IMR-90 (cell line): ENCODE measurements at regions not wholly inside any gene's neighbourhood (a gene's known extent, or its start where the extent isn't known, plus 50 kb on each side); places are given as distances from the start of the nearest gene placed in this dataset.

Experiments
- ATAC-seq: fragments of 200-7000 bp; cut with Tn5 transposase; 2 replicates; pipeline ENCODE4 v1.9.1; 2020; ENCODE audit warnings: low read depth, mild to moderate bottlenecking, moderate library complexity
- BruUV-seq: library from RNA; stranded (reverse); fragments of 400-500 nt; replicated peaks from 2 replicates; lab custom pipeline; 2021; lab: Mats Ljungman, UMichigan
- CTCF ChIA-PET: fragments of 300-600 bp; formaldehyde crosslinking; extraction: SDS; loops from one replicate; lab custom pipeline; 2021; ENCODE audit warnings: antibody characterized with exemption; lab: Yijun Ruan, JAX
- POLR2A ChIA-PET: fragments of 300-600 bp; sonication (Branson Sonifier 250); formaldehyde crosslinking; loops from one replicate; lab custom pipeline; 2022; ENCODE audit warnings: antibody characterized with exemption; ENCODE audit not compliant: unreplicated experiment; lab: Charles Lee
- DNase-seq: peaks from one replicate; pipeline ENCODE4 v3.0.0; 2013
- H2AFZ ChIP-seq: replicated peaks from 2 replicates; pipeline ENCODE3; 2013; ENCODE audit warnings: low read length, mild to moderate bottlenecking; ENCODE audit not compliant: poor library complexity
- H2AK5ac ChIP-seq: 2 replicates; pipeline ENCODE4 v1.6.1; 2013; ENCODE audit warnings: low read depth, low read length, inconsistent platforms
- H2AK9ac ChIP-seq: replicated peaks from 2 replicates; pipeline ENCODE3; 2013; ENCODE audit warnings: mild to moderate bottlenecking, low read depth, low read length, moderate library complexity; ENCODE audit not compliant: poor library complexity
- H2BK120ac ChIP-seq: 2 replicates; pipeline ENCODE4 v1.6.1; 2013; ENCODE audit warnings: low read depth, low read length, inconsistent platforms
- H2BK15ac ChIP-seq: 3 replicates; pipeline ENCODE4 v1.6.1; 2013; ENCODE audit warnings: low read depth, low read length, inconsistent platforms
- H2BK20ac ChIP-seq: 2 replicates; pipeline ENCODE4 v1.6.1; 2013; ENCODE audit warnings: low read depth, mild to moderate bottlenecking, inconsistent platforms, low read length, moderate library complexity
- H2BK5ac ChIP-seq: 2 replicates; pipeline ENCODE4 v1.6.1; 2013; ENCODE audit warnings: mild to moderate bottlenecking, low read depth, low read length, inconsistent platforms; ENCODE audit not compliant: poor library complexity, severe bottlenecking
- H3K14ac ChIP-seq: replicated peaks from 2 replicates; pipeline ENCODE4 v1.6.1; 2013; ENCODE audit warnings: low read depth, low read length, inconsistent platforms
- H3K18ac ChIP-seq: 2 replicates; pipeline ENCODE4 v1.6.1; 2013; ENCODE audit warnings: low read depth, low read length, control low read depth
- H3K23ac ChIP-seq: 2 replicates; pipeline ENCODE4 v1.6.1; 2013; ENCODE audit warnings: low read depth, low read length, inconsistent platforms
- H3K27ac ChIP-seq: 2 replicates; pipeline ENCODE4 v1.5.1; 2013; ENCODE audit warnings: mild to moderate bottlenecking, control low read depth, low read length; ENCODE audit not compliant: insufficient read depth
- H3K27me3 ChIP-seq: 2 replicates; pipeline ENCODE4 v1.6.1; 2013; ENCODE audit warnings: low read length; ENCODE audit not compliant: control insufficient read depth, insufficient read depth
- H3K36me3 ChIP-seq: 2 replicates; pipeline ENCODE4 v1.6.1; 2013; ENCODE audit warnings: low read length, mixed read lengths; ENCODE audit not compliant: control insufficient read depth, insufficient read depth
- H3K4ac ChIP-seq: 2 replicates; pipeline ENCODE4 v1.6.1; 2013; ENCODE audit warnings: low read depth, low read length, inconsistent platforms
- H3K4me1 ChIP-seq: 2 replicates; pipeline ENCODE4 v1.6.1; 2013; ENCODE audit warnings: low read length, mixed read lengths; ENCODE audit not compliant: control insufficient read depth, insufficient read depth
- H3K4me2 ChIP-seq: 2 replicates; pipeline ENCODE4 v1.6.1; 2013; ENCODE audit warnings: low read depth, mild to moderate bottlenecking, control low read depth, low read length, moderate library complexity
- H3K4me3 ChIP-seq: 2 replicates; pipeline ENCODE4 v1.5.1; 2013; ENCODE audit warnings: low read depth, mild to moderate bottlenecking, control low read depth, low read length, moderate library complexity; ENCODE audit not compliant: insufficient read depth
- H3K56ac ChIP-seq: 2 replicates; pipeline ENCODE4 v1.6.1; 2013; ENCODE audit warnings: low read length, inconsistent platforms; ENCODE audit not compliant: insufficient read depth; ENCODE audit errors: extremely low read depth
- H3K79me1 ChIP-seq, 2 experiments: 2 replicates each; pipeline ENCODE4 v1.6.1; 2013; ENCODE audit warnings: low read length in 2 of 2, inconsistent platforms in 1 of 2, low read depth in 1 of 2
- H3K9ac ChIP-seq: 2 replicates; pipeline ENCODE4 v1.6.1; 2013; ENCODE audit warnings: low read depth, low read length, control low read depth
- H3K9me1 ChIP-seq: 2 replicates; pipeline ENCODE4 v1.6.1; 2013; ENCODE audit warnings: low read length, inconsistent platforms; ENCODE audit not compliant: insufficient read depth
- H3K9me3 ChIP-seq: 2 replicates; pipeline ENCODE4 v1.6.1; 2013; ENCODE audit warnings: low read length; ENCODE audit not compliant: control insufficient read depth, insufficient read depth
- H4K20me1 ChIP-seq: 2 replicates; pipeline ENCODE4 v1.6.1; 2013; ENCODE audit warnings: low read length, inconsistent platforms; ENCODE audit not compliant: insufficient read depth
- H4K5ac ChIP-seq: 2 replicates; pipeline ENCODE4 v1.6.1; 2013; ENCODE audit warnings: mild to moderate bottlenecking, low read depth, low read length, control low read depth
- H4K8ac ChIP-seq, 2 experiments: 2 replicates each; pipeline ENCODE4 v1.6.1; 2013; ENCODE audit warnings: low read depth in 2 of 2, low read length in 2 of 2, control low read depth in 1 of 2, inconsistent platforms in 1 of 2
- H4K91ac ChIP-seq: 2 replicates; pipeline ENCODE4 v1.6.1; 2013; ENCODE audit warnings: low read depth, low read length, inconsistent platforms; ENCODE audit not compliant: insufficient read depth
- BHLHE40 ChIP-seq: fragments of 150-350 bp; IDR thresholded peaks from 2 replicates; pipeline ENCODE4 v1.6.1; 2016; ENCODE audit warnings: mild to moderate bottlenecking, low read depth, low read length
- CEBPB ChIP-seq: IDR thresholded peaks from 2 replicates; pipeline ENCODE4 v1.6.1; 2012; ENCODE audit warnings: low read depth, low read length, improper control_type of control experiment
- CHD1 ChIP-seq: IDR thresholded peaks from 2 replicates; pipeline ENCODE4 v1.6.1; 2012; ENCODE audit warnings: low read depth, low read length, improper control_type of control experiment
- CTCF ChIP-seq: conservative IDR thresholded peaks from 2 replicates; pipeline ENCODE4 v1.5.1; 2012; ENCODE audit warnings: mild to moderate bottlenecking, low read depth, low read length, improper control_type of control experiment
- ELK1 ChIP-seq: fragments of 150-350 bp; IDR thresholded peaks from 2 replicates; pipeline ENCODE4 v1.6.1; 2016; ENCODE audit warnings: low read depth, mild to moderate bottlenecking, low read length, moderate library complexity, borderline replicate concordance
- FOS ChIP-seq: fragments of 150-350 bp; IDR thresholded peaks from 2 replicates; pipeline ENCODE4 v1.6.1; 2016; ENCODE audit warnings: low read depth, low read length
- MAFK ChIP-seq: IDR thresholded peaks from 2 replicates; pipeline ENCODE4 v1.6.1; 2012; ENCODE audit warnings: low read depth, low read length, improper control_type of control experiment
- MXI1 ChIP-seq: IDR thresholded peaks from 2 replicates; pipeline ENCODE4 v1.6.1; 2012; ENCODE audit warnings: low read depth, mild to moderate bottlenecking, low read length, moderate library complexity, borderline replicate concordance
- NFE2L2 ChIP-seq: fragments of 150-350 bp; IDR thresholded peaks from 2 replicates; pipeline ENCODE4 v1.6.1; 2016; ENCODE audit warnings: low read depth, mild to moderate bottlenecking, low read length
- POLR2A ChIP-seq: IDR thresholded peaks from 2 replicates; pipeline ENCODE4 v1.6.1; 2012; ENCODE audit warnings: mild to moderate bottlenecking, low read depth, low read length
- RAD21 ChIP-seq: IDR thresholded peaks from 2 replicates; pipeline ENCODE4 v1.6.1; 2012; ENCODE audit warnings: low read length, improper control_type of control experiment
- RCOR1 ChIP-seq: IDR thresholded peaks from 2 replicates; pipeline ENCODE4 v1.6.1; 2012; ENCODE audit warnings: mild to moderate bottlenecking, low read length, improper control_type of control experiment; ENCODE audit not compliant: insufficient replicate concordance
- RFX5 ChIP-seq: IDR thresholded peaks from 2 replicates; pipeline ENCODE4 v1.8.0; 2012; ENCODE audit warnings: low read depth, mild to moderate bottlenecking, low read length, moderate library complexity
- SMC3 ChIP-seq: fragments of 150-350 bp; IDR thresholded peaks from 2 replicates; pipeline ENCODE4 v1.6.1; 2016; ENCODE audit warnings: low read depth, mild to moderate bottlenecking, antibody characterized with exemption, low read length, moderate library complexity
- WGBS, 2 experiments: methylation state at CpG; one replicate each; pipeline versions ENCODE4 v1.1.5 to v1.1.7; 2013; ENCODE audit warnings: missing lambda C conversion rate in 2 of 2; ENCODE audit not compliant: insufficient read length in 1 of 2; ENCODE audit errors: extremely low coverage in 2 of 2; 5-methylcytosine and 5-hydroxymethylcytosine counted together
- dilution Hi-C: fragments of 300-500 bp; cut with HindIII; formaldehyde crosslinking; loops from one replicate; pipeline ENCODE4 v1.14.3; 2018; ENCODE audit warnings: low sequenced_read_pairs; ENCODE audit not compliant: unreplicated experiment
- in situ Hi-C: fragments of 300-500 bp; cut with MboI; formaldehyde crosslinking; loops from 3 replicates; pipeline ENCODE4 v1.14.3; 2019; ENCODE audit warnings: low sequenced_read_pairs, inconsistent platforms, mixed read lengths
- intact Hi-C: fragments of 100-400 bp; cut with micrococcal nuclease; formaldehyde crosslinking; loops from 2 replicates; pipeline ENCODE4 v1.10.0; 2022

- intact Hi-C loops (no loop called here), in situ Hi-C loops (loop anchor here (25.0 kb wide), 1 partner anchor 1102 kb away; no protein-coding TSS in a partner anchor), dilution Hi-C loops (no loop called here)
- no peak for DNase-seq
- Histone ChIP-seq H3K36me3 (no peaks in the 10 kb centered on the region), H4K8ac (no peak overlapping the region), H4K91ac (no peak overlapping the region), H3K4me3 (no peak overlapping the region), H2BK20ac (no peak overlapping the region), H3K56ac (no peak overlapping the region), H3K9me3 (no peaks in the 10 kb centered on the region), H2AK5ac (no peak overlapping the region), H3K9ac (no peak overlapping the region), H2BK5ac (no peak overlapping the region), H3K18ac (no peak overlapping the region), H4K20me1 (no peaks in the 10 kb centered on the region), H3K27me3 (no peaks in the 10 kb centered on the region), H3K79me1 (no peaks in the 10 kb centered on the region), H2BK15ac (no peak overlapping the region), H3K4ac (no peak overlapping the region), H2AFZ (no peak overlapping the region), H2BK120ac (no peak overlapping the region), H3K4me1 (no peaks in the 10 kb centered on the region), H2AK9ac (no peak overlapping the region), H3K27ac (no peak overlapping the region), H4K5ac (no peak overlapping the region), H3K14ac (no peak overlapping the region), H3K9me1 (no peaks in the 10 kb centered on the region), H3K23ac (no peak overlapping the region), H3K4me2 (no peak overlapping the region)
- ChIA-PET CTCF (no interaction called here), POLR2A (no interaction called here)
- BruUV-seq: no TSS peak
- TF ChIP-seq POLR2A (no peak), MXI1 (no peak), NFE2L2 (no peak), SMC3 (no peak), ELK1 (no peak), RAD21 (no peak), FOS (no peak), BHLHE40 (no peak), RFX5 (no peak), RCOR1 (no peak), CEBPB (no peak), CTCF (no peak), CHD1 (no peak), MAFK (no peak)
- no peak for ATAC-seq
- no CpG with 5 or more reads among the region's 4 CpGs for WGBS, 2 experiments
Observed at GRCh38 chr2:198385326-198385725, 580.9 kb downstream of the PLCL1 start.
